Neural progenitor cell (in vitro differentiated cells): ENCODE measurements at regions not wholly inside any gene's neighbourhood (a gene's known extent, or its start where the extent isn't known, plus 50 kb on each side); places are given as distances from the start of the nearest gene placed in this dataset.

ENCODE experiments used
- DNase-seq: peaks from one replicate; pipeline ENCODE4 v3.0.0-alpha.2; 2016; ENCODE audit warnings: low spot score
- H2AFZ ChIP-seq: fragments of 200-600 bp; sonication (generic); replicated peaks from 2 replicates; pipeline ENCODE4 v1.6.1; 2016; ENCODE audit warnings: antibody characterized with exemption
- H3F3A ChIP-seq: fragments of 200-600 bp; sonication (generic); 2 replicates; pipeline ENCODE4 v1.6.1; 2016; ENCODE audit warnings: antibody characterized with exemption, low read depth
- H3K27ac ChIP-seq: fragments of 200-600 bp; sonication (generic); 2 replicates; pipeline ENCODE4 v1.5.1; 2016; ENCODE audit warnings: mild to moderate bottlenecking
- H3K27me3 ChIP-seq: fragments of 200-600 bp; sonication (generic); 2 replicates; pipeline ENCODE4 v1.6.1; 2016; ENCODE audit warnings: mild to moderate bottlenecking, moderate library complexity
- H3K36me3 ChIP-seq: fragments of 200-600 bp; sonication (generic); 2 replicates; pipeline ENCODE4 v1.5.1; 2016
- H3K4me1 ChIP-seq: fragments of 200-600 bp; sonication (generic); 2 replicates; pipeline ENCODE4 v1.6.1; 2016; ENCODE audit warnings: mixed run types
- H3K4me2 ChIP-seq: fragments of 200-600 bp; sonication (generic); 2 replicates; pipeline ENCODE4 v1.6.1; 2016
- H3K4me3 ChIP-seq: fragments of 200-600 bp; sonication (generic); 2 replicates; pipeline ENCODE4 v1.5.1; 2016
- H3K79me2 ChIP-seq: fragments of 200-600 bp; sonication (generic); 2 replicates; pipeline ENCODE4 v1.6.1; 2016; ENCODE audit warnings: low read depth
- H3K9ac ChIP-seq: fragments of 200-600 bp; sonication (generic); 2 replicates; pipeline ENCODE4 v1.6.1; 2016
- H3K9me3 ChIP-seq: fragments of 200-600 bp; sonication (generic); 2 replicates; pipeline ENCODE4 v1.5.1; 2016; ENCODE audit warnings: low read depth
- H4K20me1 ChIP-seq: fragments of 200-600 bp; sonication (generic); 2 replicates; pipeline ENCODE4 v1.6.1; 2016; ENCODE audit warnings: low read depth
- H3K27ac Mint-ChIP-seq: 3 replicates; pipeline ENCODE4 v1.8.0; 2021; ENCODE audit warnings: mixed read lengths
- H3K27me3 Mint-ChIP-seq: 2 replicates; pipeline ENCODE4 v1.8.0; 2022; ENCODE audit warnings: low read depth, mild to moderate bottlenecking, inconsistent platforms, moderate library complexity, mixed read lengths; ENCODE audit not compliant: insufficient read depth
- H3K36me3 Mint-ChIP-seq: 3 replicates; pipeline ENCODE4 v1.8.0; 2021; ENCODE audit warnings: mixed read lengths
- H3K4me1 Mint-ChIP-seq: 3 replicates; pipeline ENCODE4 v1.8.0; 2021; ENCODE audit warnings: mixed read lengths
- H3K4me3 Mint-ChIP-seq: 3 replicates; pipeline ENCODE4 v1.8.0; 2021; ENCODE audit warnings: mild to moderate bottlenecking, moderate library complexity, mixed read lengths
- H3K9me3 Mint-ChIP-seq: 3 replicates; pipeline ENCODE4 v1.8.0; 2020; ENCODE audit warnings: mixed read lengths
- CTCF ChIP-seq: fragments of 200-600 bp; sonication (generic); IDR thresholded peaks from 2 replicates; pipeline ENCODE4 v1.5.1; 2017; ENCODE audit warnings: antibody characterized with exemption, mild to moderate bottlenecking
- EZH2 ChIP-seq: fragments of 200-600 bp; sonication (generic); IDR thresholded peaks from 2 replicates; pipeline ENCODE4 v1.6.1; 2017; ENCODE audit warnings: antibody characterized with exemption, mild to moderate bottlenecking, moderate library complexity
- EZH2phosphoT487 ChIP-seq: fragments of 200-600 bp; sonication (generic); IDR thresholded peaks from 2 replicates; pipeline ENCODE4 v1.6.1; 2017; ENCODE audit warnings: antibody characterized with exemption

- H3K4me1 Mint-ChIP-seq: peaks cover 17% of the 10 kb centered on the region
- H3K9me3 Mint-ChIP-seq: peaks cover 28% of the 10 kb centered on the region
- no peaks in the 10 kb centered on the region for H3F3A ChIP-seq
Observed at GRCh38 chr3:4077950-4078349, 225.2 kb upstream of the SETMAR start.

GRCh38 chr3:4078903-4079302, 224.3 kb upstream of the SETMAR start:
- peaks cover 26% of the 10 kb centered on the region for H3K4me1 Mint-ChIP-seq
- H3K27ac Mint-ChIP-seq: no peak overlapping the region
- Histone ChIP-seq H3K4me2 (no peak overlapping the region), H3K79me2 (no peaks in the 10 kb centered on the region), H3F3A (no peaks in the 10 kb centered on the region), H4K20me1 (no peaks in the 10 kb centered on the region), H3K36me3 (no peaks in the 10 kb centered on the region), H3K9me3 (no peaks in the 10 kb centered on the region), H3K9ac (no peak overlapping the region), H3K4me1 (peaks cover 9% of the 10 kb centered on the region), H3K27ac (no peak overlapping the region), H3K4me3 (no peak overlapping the region), H3K27me3 (no peaks in the 10 kb centered on the region), H2AFZ (no peak overlapping the region)
- no peak for DNase-seq
- H3K36me3 Mint-ChIP-seq: no peaks in the 10 kb centered on the region
- no peak for TF ChIP-seq CTCF
- TF ChIP-seq EZH2phosphoT487: no peak
- no peak for TF ChIP-seq EZH2
- peaks cover 22% of the 10 kb centered on the region for H3K9me3 Mint-ChIP-seq
- H3K4me3 Mint-ChIP-seq: no peak overlapping the region
- no peaks in the 10 kb centered on the region for H3K27me3 Mint-ChIP-seq

More at GRCh38 chr3:4077950-4078349, 225.2 kb upstream of the SETMAR start:
- no peaks in the 10 kb centered on the region for H3K79me2 ChIP-seq
- no peak overlapping the region for H3K27ac ChIP-seq
- Mint-ChIP-seq H3K27me3 (no peaks in the 10 kb centered on the region), H3K36me3 (no peaks in the 10 kb centered on the region), H3K27ac (no peak overlapping the region), H3K4me3 (no peak overlapping the region)
- H2AFZ ChIP-seq: no peak overlapping the region
- no peak for TF ChIP-seq CTCF
- no peak for TF ChIP-seq EZH2
- TF ChIP-seq EZH2phosphoT487: no peak
- no peaks in the 10 kb centered on the region for H3K9me3 ChIP-seq
- H3K4me3 ChIP-seq: no peak overlapping the region
- H3K4me1 ChIP-seq: peaks cover 2% of the 10 kb centered on the region
- DNase-seq: no peak
- no peak overlapping the region for H3K4me2 ChIP-seq
- no peaks in the 10 kb centered on the region for H4K20me1 ChIP-seq
- H3K9ac ChIP-seq: no peak overlapping the region
- no peaks in the 10 kb centered on the region for H3K27me3 ChIP-seq
- H3K36me3 ChIP-seq: no peaks in the 10 kb centered on the region

- H3K27me3 Mint-ChIP-seq: no peaks in the 10 kb centered on the region
- Histone ChIP-seq H3K79me2 (no peaks in the 10 kb centered on the region), H3K9me3 (no peaks in the 10 kb centered on the region), H3F3A (no peaks in the 10 kb centered on the region), H3K36me3 (no peaks in the 10 kb centered on the region), H3K4me1 (peaks cover 9% of the 10 kb centered on the region), H3K27ac (no peak overlapping the region), H3K4me3 (no peak overlapping the region), H3K4me2 (no peak overlapping the region), H3K9ac (no peak overlapping the region), H3K27me3 (no peaks in the 10 kb centered on the region), H2AFZ (no peak overlapping the region), H4K20me1 (no peaks in the 10 kb centered on the region)
- TF ChIP-seq CTCF (no peak), EZH2 (no peak), EZH2phosphoT487 (no peak)
- peaks cover 17% of the 10 kb centered on the region for H3K9me3 Mint-ChIP-seq
- DNase-seq: no peak
- H3K4me3 Mint-ChIP-seq: no peak overlapping the region
- H3K36me3 Mint-ChIP-seq: no peaks in the 10 kb centered on the region
- H3K27ac Mint-ChIP-seq: no peak overlapping the region
- peaks cover 26% of the 10 kb centered on the region for H3K4me1 Mint-ChIP-seq
Observed at GRCh38 chr3:4079339-4080195, 223.6 kb upstream of the SETMAR start.
